Stimulated activated memory B cell treated with anti-CD40 and anti-IgM and Interleukin-4, amounts not matched to agents 10 μg/mL and 1 μg/mL and 100 μg/mL, for 72 hours (primary cell): ENCODE measurements at regions not wholly inside any gene's neighbourhood (a gene's known extent, or its start where the extent isn't known, plus 50 kb on each side); places are given as distances from the start of the nearest gene placed in this dataset.
"Not testable (repeated sequence)": the region's sequence is repeated elsewhere in the genome, so short reads cannot be mapped to it uniquely, and the experiment has no call there.

Experiments
- ATAC-seq: fragments of 150-1000 bp; cut with Tn5 transposase; 2 replicates; pipeline ENCODE4 v1.10.0; 2021
- H3K27ac Mint-ChIP-seq: one replicate; pipeline ENCODE4 v1.8.0; 2022; ENCODE audit warnings: mild to moderate bottlenecking, mixed read lengths
- H3K27me3 Mint-ChIP-seq: one replicate; pipeline ENCODE4 v1.8.0; 2022; ENCODE audit warnings: mixed read lengths
- H3K36me3 Mint-ChIP-seq: one replicate; pipeline ENCODE4 v1.8.0; 2022; ENCODE audit warnings: mixed read lengths
- H3K4me1 Mint-ChIP-seq: one replicate; pipeline ENCODE4 v1.8.0; 2022; ENCODE audit warnings: mixed read lengths
- H3K4me3 Mint-ChIP-seq: one replicate; pipeline ENCODE4 v1.8.0; 2022; ENCODE audit warnings: mild to moderate bottlenecking, moderate library complexity, mixed read lengths
- H3K9me3 Mint-ChIP-seq: one replicate; pipeline ENCODE4 v1.8.0; 2022; ENCODE audit warnings: mixed read lengths

DNA sequence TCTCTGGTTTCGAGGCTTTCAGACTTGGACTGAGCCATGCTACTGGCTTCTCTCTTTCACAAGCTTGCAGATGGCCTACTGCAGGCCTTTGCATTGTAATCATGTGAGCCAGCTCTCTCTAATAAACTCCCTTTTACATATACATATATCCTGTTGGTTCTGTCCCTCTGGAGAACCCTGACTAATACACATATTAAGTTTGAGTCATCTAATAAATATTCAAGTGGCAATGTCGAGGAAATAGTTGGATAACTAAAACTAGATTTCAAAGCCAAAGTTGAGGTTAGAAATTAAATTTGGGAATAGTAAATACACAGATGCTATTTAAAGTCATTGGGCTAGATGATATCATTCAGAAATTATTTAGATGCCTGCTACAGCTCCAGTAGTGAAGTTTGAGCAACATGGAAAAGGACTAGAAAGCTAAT is 1343.4 kb downstream of the GRIK2 start:
- Mint-ChIP-seq H3K4me1 (no peaks in the 10 kb centered on the region), H3K9me3 (peaks cover 4% of the 10 kb centered on the region)

DNA sequence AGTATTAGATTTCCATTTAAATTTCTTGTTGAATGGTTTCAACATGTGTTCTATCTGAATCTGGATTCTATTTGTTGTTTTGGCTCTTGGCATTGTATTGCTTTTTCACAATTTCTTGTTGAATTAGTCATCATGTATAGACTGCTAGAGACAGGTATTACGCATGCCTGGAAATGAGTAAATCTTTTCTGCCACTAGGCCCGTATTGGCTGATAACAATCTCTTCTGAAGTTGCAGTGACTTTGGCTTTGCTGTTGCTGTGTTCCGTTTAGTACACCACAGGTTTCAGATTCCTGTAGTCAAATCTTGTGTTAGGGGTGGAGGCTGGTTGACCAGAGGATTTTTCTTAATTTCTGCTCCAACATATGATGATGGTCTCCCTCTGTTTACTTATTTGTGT is 1339.4 kb downstream of the GRIK2 start:
- Mint-ChIP-seq H3K9me3 (peaks cover 5% of the 10 kb centered on the region), H3K36me3 (no peaks in the 10 kb centered on the region), H3K27ac (no peak overlapping the region), H3K4me1 (no peaks in the 10 kb centered on the region), H3K27me3 (no peaks in the 10 kb centered on the region), H3K4me3 (no peak overlapping the region)
- no peak for ATAC-seq

More for the DNA sequence above, 1343.4 kb downstream of the GRIK2 start:
- Mint-ChIP-seq H3K27me3 (no peaks in the 10 kb centered on the region), H3K36me3 (no peaks in the 10 kb centered on the region), H3K27ac (no peak overlapping the region), H3K4me3 (no peak overlapping the region)
- no peak for ATAC-seq

GRCh38 chr6:102722086-102722485 is 1328.6 kb downstream of the GRIK2 start:
- not testable (repeated sequence) for H3K27ac Mint-ChIP-seq, H3K4me3 Mint-ChIP-seq

DNA sequence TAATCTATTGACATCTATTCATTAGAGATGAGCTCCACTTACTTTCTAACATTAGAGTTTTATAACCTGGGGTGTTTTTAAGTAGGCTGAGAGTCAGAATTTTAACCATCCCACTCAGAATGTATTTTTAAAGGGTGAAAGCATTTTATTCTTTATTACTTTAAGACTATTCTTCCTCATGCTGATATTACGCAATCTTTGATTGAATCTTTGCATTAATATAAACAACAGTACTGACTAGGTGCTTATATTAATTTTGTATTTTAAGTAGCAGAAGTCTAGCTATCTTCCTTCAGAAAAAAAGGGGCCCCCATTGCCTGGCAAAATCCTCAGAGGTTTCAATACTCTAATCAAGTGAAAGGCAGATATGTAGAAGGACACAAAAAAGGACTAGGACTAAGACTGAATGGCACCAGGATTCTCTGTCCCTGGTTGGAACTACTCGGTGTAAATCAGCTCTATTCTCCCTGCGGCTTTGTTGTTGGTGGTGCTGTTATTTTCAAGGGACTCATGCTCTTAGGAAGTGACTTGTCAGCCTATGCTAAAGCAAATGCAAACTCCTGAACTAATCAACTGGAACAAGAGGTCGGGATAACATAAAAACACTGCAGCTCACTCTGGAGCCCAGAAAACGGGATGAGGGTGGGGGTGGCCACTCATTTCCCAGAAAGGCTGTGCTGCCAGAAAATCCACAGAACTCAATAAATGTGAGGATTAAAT is 1324.4 kb downstream of the GRIK2 start:
- Mint-ChIP-seq H3K4me1 (no peaks in the 10 kb centered on the region), H3K27ac (no peak overlapping the region), H3K36me3 (no peaks in the 10 kb centered on the region), H3K4me3 (no peak overlapping the region), H3K27me3 (no peaks in the 10 kb centered on the region), H3K9me3 (no peaks in the 10 kb centered on the region)
- no peak for ATAC-seq

More at GRCh38 chr6:102722086-102722485, 1328.6 kb downstream of the GRIK2 start:
- H3K9me3 Mint-ChIP-seq, H3K4me1 Mint-ChIP-seq, ATAC-seq, H3K27me3 Mint-ChIP-seq, H3K36me3 Mint-ChIP-seq: not testable (repeated sequence)

- no peaks in the 10 kb centered on the region for H3K36me3 Mint-ChIP-seq
- no peaks in the 10 kb centered on the region for H3K4me1 Mint-ChIP-seq
- ATAC-seq = no peak
- no peak overlapping the region for H3K27ac Mint-ChIP-seq
- no peak overlapping the region for H3K4me3 Mint-ChIP-seq
- H3K27me3 Mint-ChIP-seq = no peaks in the 10 kb centered on the region
- no peaks in the 10 kb centered on the region for H3K9me3 Mint-ChIP-seq
Measured at GRCh38 chr6:102717252-102717651, 1323.7 kb downstream of the GRIK2 start.

DNA sequence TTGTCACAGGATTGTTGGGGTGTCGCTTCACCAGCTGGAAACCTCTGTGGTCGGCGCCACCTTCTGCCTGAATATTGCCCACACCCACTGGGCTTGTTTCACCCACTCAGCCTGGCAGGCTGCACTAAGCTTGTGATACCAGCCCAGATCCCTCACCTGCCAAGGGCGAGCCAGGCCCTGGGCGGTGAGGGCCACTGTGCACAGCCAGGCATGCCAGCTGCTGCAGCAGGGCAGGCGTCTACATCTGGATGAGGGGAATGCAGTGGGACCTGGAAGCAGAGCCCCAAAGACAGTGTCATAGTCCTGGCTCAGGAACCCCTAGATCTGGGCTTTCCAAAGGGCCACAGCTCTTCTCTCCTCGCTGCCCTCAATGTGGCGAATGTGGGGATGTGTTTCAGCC is 1307.5 kb downstream of the GRIK2 start:
- no peaks in the 10 kb centered on the region for H3K4me1 Mint-ChIP-seq
- peak; percentile 24 for ATAC-seq
- H3K27me3 Mint-ChIP-seq = no peaks in the 10 kb centered on the region
- no peak overlapping the region for H3K27ac Mint-ChIP-seq
- H3K9me3 Mint-ChIP-seq = no peaks in the 10 kb centered on the region
- H3K36me3 Mint-ChIP-seq = no peaks in the 10 kb centered on the region
- H3K4me3 Mint-ChIP-seq = no peak overlapping the region

GRCh38 chr6:102686461-102686860 is 1293.0 kb downstream of the GRIK2 start:
- no peaks in the 10 kb centered on the region for H3K36me3 Mint-ChIP-seq
- no peak for ATAC-seq
- peaks cover 2% of the 10 kb centered on the region for H3K9me3 Mint-ChIP-seq
- no peak overlapping the region for H3K27ac Mint-ChIP-seq
- H3K4me3 Mint-ChIP-seq = no peak overlapping the region
- H3K4me1 Mint-ChIP-seq = no peaks in the 10 kb centered on the region
- H3K27me3 Mint-ChIP-seq = no peaks in the 10 kb centered on the region

GRCh38 chr6:102680413-102680812 is 1286.9 kb downstream of the GRIK2 start:
- Mint-ChIP-seq H3K27me3 (no peaks in the 10 kb centered on the region), H3K36me3 (no peaks in the 10 kb centered on the region), H3K27ac (no peak overlapping the region), H3K4me1 (no peaks in the 10 kb centered on the region), H3K9me3 (no peaks in the 10 kb centered on the region), H3K4me3 (no peak overlapping the region)
- no peak for ATAC-seq

DNA sequence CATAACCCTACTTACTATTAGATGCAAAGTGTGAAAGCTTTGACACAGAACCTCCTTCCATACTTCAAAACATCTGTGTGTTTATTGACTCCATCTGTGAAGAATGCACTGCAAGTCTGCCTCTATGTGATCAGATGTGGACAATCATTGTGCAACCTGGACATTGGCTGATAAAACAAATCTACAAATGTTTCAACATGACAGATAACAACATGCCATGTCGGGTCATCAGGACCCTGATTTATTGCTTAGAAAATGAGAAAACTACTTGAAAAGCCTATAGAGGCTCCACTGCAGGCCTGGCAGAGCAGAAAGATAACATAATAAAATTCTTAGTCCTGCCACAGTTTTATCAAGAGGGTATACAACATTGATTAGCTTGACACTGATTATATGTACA is 1286.4 kb downstream of the GRIK2 start:
- Mint-ChIP-seq H3K4me1 (no peaks in the 10 kb centered on the region), H3K9me3 (no peaks in the 10 kb centered on the region), H3K27me3 (no peaks in the 10 kb centered on the region), H3K4me3 (no peak overlapping the region), H3K36me3 (no peaks in the 10 kb centered on the region), H3K27ac (no peak overlapping the region)
- ATAC-seq = no peak

GRCh38 chr6:102677225-102677624 is 1283.7 kb downstream of the GRIK2 start:
- Mint-ChIP-seq H3K27ac (no peak overlapping the region), H3K36me3 (no peaks in the 10 kb centered on the region), H3K4me3 (no peak overlapping the region), H3K27me3 (no peaks in the 10 kb centered on the region), H3K9me3 (peaks cover 2% of the 10 kb centered on the region), H3K4me1 (no peaks in the 10 kb centered on the region)
- no peak for ATAC-seq

DNA sequence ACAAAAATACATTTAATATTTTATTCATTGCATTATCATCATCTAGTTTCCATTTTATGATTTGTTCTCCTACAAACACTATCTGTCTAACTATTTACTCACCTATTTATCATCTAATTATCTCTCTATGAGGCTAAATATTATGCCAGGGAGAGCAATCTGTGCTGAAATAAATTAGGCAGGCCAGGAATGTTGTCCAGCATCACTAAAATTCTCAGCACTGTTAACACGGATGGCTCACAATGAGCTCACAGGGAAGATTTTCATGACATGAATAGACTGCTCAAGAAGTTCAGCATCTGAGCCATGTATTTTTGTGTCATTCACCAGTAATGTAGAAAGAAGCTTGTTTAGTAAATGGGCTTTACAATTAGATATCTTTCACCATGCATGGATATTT is 1277.2 kb downstream of the GRIK2 start:
- Mint-ChIP-seq H3K4me3 (no peak overlapping the region), H3K27ac (no peak overlapping the region), H3K9me3 (peaks cover 2% of the 10 kb centered on the region), H3K27me3 (no peaks in the 10 kb centered on the region), H3K4me1 (no peaks in the 10 kb centered on the region), H3K36me3 (no peaks in the 10 kb centered on the region)
- ATAC-seq = no peak

GRCh38 chr6:102662851-102663250 is 1269.3 kb downstream of the GRIK2 start:
- no peak for ATAC-seq
- Mint-ChIP-seq H3K36me3 (no peaks in the 10 kb centered on the region), H3K4me3 (no peak overlapping the region), H3K27ac (no peak overlapping the region), H3K9me3 (peaks cover 6% of the 10 kb centered on the region), H3K4me1 (no peaks in the 10 kb centered on the region), H3K27me3 (no peaks in the 10 kb centered on the region)

DNA sequence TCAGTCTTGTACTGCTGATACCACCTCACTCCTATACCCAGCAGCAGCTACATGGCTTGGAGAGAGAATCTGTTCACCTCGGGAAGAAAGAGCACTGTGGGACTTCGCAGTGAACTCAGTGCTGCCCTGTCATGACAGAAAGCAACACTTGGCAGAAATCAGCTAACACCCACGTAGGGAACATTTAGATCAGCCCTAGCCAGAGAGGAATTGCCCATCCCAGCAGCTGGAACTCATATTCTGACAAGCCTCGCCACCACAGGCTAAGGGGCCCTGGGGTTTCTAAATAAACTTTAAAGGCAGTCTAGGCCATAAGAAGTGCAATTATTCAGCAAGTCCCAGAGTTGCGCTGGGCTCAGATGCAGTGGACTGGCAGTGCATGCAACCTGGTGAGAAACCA is 1266.8 kb downstream of the GRIK2 start:
- Mint-ChIP-seq H3K9me3 (peaks cover 8% of the 10 kb centered on the region), H3K36me3 (no peaks in the 10 kb centered on the region), H3K27me3 (no peaks in the 10 kb centered on the region), H3K4me3 (no peak overlapping the region), H3K27ac (no peak overlapping the region), H3K4me1 (no peaks in the 10 kb centered on the region)
- no peak for ATAC-seq

DNA sequence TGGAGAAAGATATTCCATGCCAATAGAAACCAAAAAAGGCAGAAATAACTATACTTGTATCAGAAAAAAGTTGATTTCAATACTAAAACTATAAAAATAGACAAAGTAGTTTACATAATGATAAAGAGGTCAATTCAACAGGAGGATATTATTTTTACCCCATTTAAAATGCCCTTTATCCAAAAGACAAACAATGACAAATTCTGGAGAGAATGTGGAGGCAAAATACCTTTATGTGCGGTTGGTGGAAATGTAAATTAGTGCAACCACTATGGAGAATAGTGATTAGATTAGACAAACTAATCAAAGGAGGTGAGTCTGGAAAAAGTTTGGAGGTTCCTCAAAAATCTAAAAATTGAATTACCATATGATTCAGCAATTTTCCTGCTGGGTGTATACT is 1262.3 kb downstream of the GRIK2 start:
- H3K27ac Mint-ChIP-seq = no peak overlapping the region
- peaks cover 8% of the 10 kb centered on the region for H3K9me3 Mint-ChIP-seq
- no peak for ATAC-seq
- no peaks in the 10 kb centered on the region for H3K4me1 Mint-ChIP-seq
- H3K36me3 Mint-ChIP-seq = no peaks in the 10 kb centered on the region
- H3K27me3 Mint-ChIP-seq = no peaks in the 10 kb centered on the region
- H3K4me3 Mint-ChIP-seq = no peak overlapping the region

DNA sequence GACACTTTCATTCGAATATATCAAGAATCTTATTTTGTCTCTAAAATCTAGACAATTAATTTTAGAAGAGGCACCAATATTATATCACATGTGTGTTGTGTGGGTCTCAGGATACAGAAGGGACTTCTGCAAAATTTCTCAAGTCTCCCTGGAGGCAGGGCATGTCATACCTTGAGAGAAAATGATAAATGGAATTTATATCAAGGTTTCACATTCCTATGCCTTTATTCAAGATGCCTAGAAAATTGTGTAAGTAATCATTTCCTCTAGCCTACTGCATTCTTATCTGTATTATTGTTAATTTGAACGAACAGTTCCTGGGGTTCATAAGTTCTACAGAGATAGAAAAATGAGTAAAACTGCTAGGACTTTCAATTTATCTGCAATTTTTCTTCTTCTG is 1247.9 kb downstream of the GRIK2 start:
- Mint-ChIP-seq H3K27ac (no peak overlapping the region), H3K9me3 (no peaks in the 10 kb centered on the region), H3K36me3 (no peaks in the 10 kb centered on the region), H3K4me1 (no peaks in the 10 kb centered on the region), H3K27me3 (no peaks in the 10 kb centered on the region), H3K4me3 (no peak overlapping the region)
- ATAC-seq = no peak

DNA sequence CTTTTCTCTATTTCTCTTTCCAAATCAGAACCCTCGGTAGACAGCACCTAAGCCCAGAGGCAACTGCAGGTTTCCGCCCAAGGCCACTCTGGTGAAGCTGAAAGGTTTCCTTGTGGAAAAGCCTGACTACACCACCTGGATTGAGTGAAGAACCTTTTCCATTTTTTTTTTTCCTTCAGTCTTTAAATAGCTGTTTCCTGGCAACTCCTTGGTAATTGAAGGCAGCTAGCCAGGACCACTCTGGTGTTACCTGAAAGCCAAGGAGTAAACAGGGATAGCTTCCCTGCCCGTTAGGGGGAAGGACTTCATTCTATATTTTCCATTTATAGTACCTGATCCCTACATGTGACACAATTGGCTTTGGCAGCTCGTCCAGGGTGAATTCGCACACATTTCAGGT is 1238.4 kb downstream of the GRIK2 start:
- H3K36me3 Mint-ChIP-seq = no peaks in the 10 kb centered on the region
- H3K4me3 Mint-ChIP-seq = no peak overlapping the region
- no peak overlapping the region for H3K27ac Mint-ChIP-seq
- H3K27me3 Mint-ChIP-seq = no peaks in the 10 kb centered on the region
- no peaks in the 10 kb centered on the region for H3K4me1 Mint-ChIP-seq
- ATAC-seq = no peak
- peaks cover 3% of the 10 kb centered on the region for H3K9me3 Mint-ChIP-seq

- Mint-ChIP-seq H3K27me3 (no peaks in the 10 kb centered on the region), H3K4me3 (no peak overlapping the region), H3K9me3 (peaks cover 2% of the 10 kb centered on the region), H3K27ac (no peak overlapping the region), H3K4me1 (no peaks in the 10 kb centered on the region), H3K36me3 (no peaks in the 10 kb centered on the region)
- ATAC-seq = no peak
Measured at GRCh38 chr6:102623201-102623600, 1229.7 kb downstream of the GRIK2 start.
